Retina (tissue), 1 donor: ENCODE measurements at regions not wholly inside any gene's neighbourhood (a gene's known extent, or its start where the extent isn't known, plus 50 kb on each side); places are given as distances from the start of the nearest gene placed in this dataset.

Source experiments
- DNase-seq: peaks from one replicate; pipeline ENCODE4 v3.0.0-alpha.2; 2016

DNA sequence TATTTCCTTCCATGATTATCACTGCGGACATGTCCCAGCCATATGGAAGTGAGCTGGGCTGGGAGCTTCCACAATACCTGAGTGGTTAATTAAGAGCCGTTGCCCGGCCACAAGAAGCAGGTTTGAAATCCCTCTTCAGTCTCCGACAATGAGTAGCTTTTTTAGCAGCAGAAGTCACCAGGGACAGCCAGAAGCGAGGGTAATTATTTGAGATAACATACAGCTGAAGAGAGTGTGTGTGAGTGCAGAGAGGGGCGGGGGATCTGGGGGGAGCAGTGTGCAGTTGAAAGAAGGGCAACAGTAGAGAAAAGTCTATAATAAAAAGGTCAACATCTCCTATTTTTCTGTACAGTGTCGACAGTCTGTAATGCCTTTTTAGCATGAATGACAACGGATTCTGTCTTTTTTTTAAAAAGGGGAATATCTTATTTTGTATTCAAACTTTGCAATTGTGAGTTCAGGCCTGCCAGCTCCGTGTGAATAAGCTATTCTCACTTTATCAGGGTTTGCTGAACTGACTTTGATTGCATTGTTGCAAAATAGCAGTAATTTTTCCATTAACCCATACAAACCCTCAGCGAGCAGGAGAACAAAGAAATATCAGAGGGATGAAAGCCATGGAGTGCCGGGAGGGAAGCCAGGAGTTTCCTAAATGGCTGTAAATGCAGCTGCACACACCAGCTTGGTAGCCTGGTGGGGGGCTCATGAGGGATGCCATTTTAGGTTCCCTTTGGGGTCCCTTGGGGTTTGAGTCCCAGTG, 220.3 kb upstream of the IRX3 start:
- peak; percentile 71 for DNase-seq

DNA sequence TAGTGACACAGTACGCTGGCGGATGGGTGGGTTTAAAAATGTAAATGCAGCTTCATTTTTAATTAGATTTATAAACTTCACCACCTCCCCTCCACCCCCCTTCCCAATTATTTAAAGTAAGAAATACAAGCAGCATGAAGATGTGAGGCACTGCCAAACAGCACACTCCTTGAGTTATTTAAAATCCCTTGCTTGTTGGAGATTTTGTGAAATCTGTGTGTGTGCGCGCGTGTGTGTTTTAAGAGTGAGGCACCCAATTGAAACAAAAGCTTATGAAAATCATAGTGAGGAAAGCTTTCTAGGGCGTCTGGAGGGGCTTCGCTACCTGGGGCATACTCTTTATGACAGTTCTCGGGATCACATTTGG, 219.6 kb upstream of the IRX3 start:
- DNase-seq = no peak

DNA sequence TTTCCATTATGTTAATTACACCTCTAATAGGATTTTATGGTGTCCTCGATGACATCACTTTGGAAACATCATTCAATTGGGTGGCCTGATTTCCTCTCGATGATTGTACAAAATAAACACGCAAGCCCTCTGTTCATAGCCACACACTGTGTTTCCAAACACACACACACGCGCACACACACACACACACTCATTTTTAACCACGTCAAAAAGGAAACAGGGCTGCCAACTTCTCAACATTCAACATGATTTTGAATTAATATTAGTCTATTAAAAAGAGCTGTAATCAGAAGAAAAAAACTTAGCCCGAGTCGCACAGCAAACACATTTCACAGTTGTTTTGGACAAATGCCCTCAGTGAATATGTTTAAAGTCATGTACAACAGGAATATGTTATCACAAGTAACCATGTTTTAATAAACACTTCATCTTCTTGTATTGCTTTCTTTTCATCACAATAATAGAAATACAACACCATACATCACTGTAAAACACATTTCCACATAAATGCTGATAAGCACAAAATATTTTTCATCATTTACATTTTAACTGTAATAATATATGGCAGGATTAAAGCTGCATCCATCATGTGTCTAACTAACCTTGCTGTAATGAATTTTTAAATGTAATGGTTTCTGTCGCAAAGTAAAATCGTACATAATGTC, 219.1 kb upstream of the IRX3 start:
- DNase-seq = no peak

DNA sequence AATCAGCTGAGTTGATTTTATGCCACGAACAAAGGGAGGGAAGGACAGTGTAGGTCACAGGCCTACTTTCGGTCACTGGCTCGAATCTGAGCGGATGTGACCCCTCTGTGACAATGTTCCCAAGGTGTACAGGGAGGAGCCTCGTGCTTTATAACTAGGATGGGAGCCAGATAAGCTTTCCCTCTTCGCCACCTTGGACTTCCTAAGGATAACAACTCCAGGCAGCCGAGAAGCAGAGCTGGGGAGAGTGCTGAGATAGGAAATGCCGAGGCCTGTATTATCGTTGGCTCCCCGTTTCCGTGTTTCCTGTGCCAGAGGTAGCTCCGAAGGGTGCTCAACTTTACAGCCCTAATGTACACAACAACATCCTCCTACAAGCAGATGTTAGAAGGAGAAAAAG, 217.8 kb upstream of the IRX3 start:
- DNase-seq = no peak

GRCh38 chr16:54503856-54504219, 217.3 kb upstream of the IRX3 start:
- DNase-seq = no peak

GRCh38 chr16:54503011-54503855, 216.6 kb upstream of the IRX3 start:
- no peak for DNase-seq

- DNase-seq = no peak
These were observed 215.2 kb upstream of the IRX3 start for GRCh38 chr16:54501797-54502196.

GRCh38 chr16:54493594-54493993, 207.0 kb upstream of the IRX3 start:
- no peak for DNase-seq

DNA sequence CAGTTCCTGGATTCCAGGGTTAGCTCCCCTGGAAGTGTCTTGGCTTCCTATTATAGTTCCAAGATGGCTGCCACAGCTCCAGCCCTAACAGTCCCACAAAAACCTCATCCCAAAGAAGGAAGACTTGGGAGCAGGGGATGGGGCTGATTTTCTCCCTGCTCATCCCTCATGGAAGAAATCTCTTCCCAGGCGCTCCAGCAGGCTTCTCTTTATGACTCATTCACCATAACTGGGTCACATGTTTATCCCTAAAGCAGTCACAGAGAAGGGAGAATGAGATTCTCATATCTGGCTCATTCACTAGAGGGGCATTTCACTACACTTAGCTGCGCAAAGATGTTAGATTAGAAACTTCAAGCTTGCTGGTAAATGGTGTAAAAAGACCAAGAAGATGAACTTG, 206.5 kb upstream of the IRX3 start:
- DNase-seq = no peak

- no peak for DNase-seq
These were observed 203.5 kb upstream of the IRX3 start for GRCh38 chr16:54490112-54490488.

DNA sequence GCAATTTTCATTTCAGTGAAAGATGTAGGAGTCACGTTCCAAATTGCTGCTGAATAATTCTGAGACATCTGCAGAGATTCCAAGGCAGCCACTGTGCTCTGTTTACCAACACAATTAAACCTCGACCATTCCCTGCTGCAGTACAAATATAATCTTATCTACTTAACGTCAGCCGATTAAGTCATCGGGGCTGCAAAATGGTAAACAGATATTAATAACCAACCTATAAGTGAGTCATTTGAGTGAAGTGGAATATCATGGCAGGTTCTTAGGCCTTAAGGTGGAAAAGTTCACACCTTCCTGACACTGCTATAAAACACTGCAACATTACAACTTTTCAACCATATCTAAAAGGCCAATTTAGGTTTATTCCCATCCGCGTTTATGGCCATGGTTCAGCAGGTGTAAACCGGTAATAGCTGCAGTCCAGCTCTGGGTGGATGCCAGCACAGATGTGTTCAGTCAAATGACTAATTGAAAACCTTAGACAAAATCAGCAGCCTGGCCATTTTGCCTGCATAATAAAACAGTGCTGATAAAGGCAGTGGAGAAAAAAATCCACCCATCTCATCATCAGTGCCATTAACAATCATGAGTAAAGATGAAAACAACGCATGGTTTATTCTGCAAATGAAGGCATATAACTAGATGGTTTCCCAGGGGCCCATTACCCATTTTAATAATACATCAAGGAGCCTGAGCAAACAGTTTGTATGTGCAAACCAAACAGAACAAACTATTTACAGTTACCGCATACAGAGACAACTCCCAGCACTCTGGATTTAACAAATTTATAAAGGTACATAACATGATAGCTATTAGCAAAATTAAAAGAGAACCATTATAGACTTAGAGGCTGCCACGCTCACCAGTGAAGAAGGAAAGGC, 202.9 kb upstream of the IRX3 start:
- DNase-seq = no peak

DNA sequence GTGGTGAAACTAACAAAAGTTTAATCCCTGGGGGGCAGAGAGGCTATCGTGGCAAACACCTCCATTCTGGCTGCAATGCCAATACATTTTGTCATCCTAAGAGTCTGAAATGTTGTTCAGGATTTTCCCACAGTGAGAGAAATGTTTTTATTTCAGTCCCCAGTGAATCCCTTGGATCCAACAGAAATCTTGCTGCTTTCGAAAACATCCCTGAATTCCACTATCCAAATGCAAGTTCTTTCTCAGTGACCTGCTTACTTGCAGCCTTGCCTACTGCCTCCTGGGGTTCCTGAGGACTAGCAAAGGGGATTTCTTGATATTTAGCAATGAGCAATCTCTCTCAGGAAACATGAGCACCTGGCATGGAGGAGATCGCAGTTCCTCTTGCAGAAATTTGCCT, 202.1 kb upstream of the IRX3 start:
- no peak for DNase-seq

DNA sequence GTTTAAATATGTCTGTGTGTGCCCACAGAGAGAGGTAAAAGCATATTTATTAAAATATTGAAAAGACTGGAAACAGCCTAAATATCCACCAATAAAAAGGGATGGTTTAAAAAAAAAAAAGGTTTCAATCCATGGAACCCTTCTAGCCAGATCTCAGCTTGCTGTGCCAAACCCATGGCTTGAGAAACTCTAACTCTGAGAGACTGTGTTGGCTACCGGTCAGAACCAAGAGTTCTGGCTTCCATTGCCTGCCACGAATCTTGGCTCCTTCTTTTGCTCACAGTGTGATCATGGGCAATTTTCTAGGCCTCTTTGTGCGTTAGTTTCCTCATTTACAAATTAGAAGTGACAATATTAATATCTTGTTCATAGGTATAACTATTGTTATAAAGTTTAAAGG, 201.3 kb upstream of the IRX3 start:
- no peak for DNase-seq

DNA sequence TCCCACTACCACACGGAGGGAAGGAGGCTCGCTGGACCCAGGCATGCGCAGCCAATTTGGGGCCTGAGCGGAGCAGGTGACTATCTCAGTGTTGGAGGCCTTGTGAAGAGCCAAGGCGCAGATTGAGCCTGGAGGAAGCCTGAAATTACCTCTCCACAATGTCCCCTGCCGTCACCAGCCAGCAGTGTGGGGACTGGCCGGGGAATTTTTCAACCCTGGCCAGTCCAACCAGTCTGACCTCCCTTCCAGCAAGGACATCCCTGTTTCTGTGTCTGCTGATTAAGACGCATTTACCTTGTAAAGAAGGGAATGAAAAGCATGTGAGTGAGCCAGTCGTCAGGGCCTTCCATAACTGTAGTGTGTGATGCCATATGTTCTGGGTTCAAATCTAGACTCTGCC, 198.1 kb upstream of the IRX3 start:
- no peak for DNase-seq

DNA sequence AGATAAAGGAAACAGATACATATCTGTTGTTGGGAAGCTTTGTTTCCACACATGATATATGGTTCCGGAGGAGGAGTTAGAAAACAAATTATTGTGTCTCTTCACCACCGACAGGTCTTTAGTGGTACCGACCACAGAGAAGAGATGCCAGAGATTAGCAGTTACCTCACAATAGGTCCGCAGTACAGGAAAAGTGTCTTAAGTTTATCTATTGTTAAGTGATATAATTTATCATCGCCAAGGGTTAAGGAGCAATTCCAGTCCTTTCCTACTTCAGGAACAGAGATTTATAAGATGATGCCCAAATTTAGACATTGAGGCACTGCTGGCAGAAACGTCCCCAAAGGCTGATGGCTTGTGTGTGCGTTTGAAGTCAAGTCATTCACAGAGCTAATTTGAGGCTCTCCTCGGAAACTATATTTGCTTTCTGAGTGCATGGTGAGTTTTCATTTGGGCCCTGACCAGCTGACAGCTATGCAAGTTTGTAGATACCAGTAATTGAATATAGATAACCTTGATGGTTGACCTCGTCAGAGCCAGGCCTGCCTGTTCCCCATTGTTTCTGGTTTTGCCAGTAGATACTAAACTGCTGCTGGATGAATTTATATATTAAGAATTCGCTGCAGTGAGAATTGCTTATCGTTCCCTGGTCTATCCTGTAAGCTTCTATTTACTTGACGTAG, 196.4 kb upstream of the IRX3 start:
- DNase-seq = no peak

DNA sequence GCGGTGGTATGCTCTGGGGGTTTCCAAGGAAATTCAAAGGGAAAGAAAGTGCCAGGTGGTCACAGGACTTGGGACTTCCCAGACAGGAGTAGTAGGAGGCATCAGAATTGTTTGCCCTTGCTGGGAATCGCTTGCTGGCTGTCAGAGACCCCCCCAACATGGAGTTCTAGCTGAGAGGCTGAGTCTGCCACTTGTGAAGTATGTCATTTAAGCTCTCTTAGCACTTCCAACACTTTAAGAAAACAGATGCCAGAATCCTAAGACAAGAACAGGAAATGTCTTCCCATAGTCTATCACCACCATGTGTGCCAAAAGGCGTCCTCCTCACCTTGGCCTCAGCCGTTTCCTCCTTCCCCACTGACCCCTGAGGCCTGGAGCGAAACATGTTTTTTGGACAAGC, 193.8 kb upstream of the IRX3 start:
- DNase-seq = no peak

DNA sequence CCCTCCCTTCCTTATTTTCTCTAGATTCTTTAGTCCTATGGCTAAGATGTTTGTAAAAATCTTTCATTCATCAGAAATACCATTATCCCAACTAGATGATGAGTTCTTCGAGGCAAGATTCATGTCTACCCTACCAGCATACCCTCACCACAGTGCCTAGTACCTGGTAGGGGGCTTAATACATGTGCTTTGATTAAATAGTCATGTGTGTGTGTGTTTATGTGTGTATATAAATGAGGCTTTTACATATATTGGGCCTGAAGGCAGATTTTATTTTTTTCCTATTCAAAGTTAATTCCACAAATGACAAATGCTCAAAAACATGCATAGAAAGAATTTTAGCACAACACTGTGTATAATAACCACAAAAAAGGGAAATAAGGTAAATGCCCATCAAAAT, 193.0 kb upstream of the IRX3 start:
- no peak for DNase-seq

DNA sequence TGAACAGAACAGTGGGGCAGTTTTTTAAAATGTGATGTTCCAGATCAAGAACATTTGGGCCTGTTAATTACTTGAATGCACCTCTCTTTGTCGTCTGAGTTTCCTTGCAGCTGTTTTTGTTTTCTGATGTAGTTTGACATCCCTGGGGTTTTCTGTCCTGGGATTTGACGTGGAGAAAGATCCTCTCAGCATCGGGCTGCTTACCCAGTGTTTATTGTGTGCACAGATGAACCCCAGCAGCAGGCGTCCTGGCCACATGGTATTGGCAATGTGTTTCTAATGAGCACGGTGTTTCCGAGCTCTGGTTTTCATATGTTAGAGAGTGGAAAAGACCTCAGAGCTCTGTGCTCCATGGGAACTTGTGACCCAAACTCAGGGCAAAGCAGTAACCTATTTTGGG, 191.1 kb upstream of the IRX3 start:
- DNase-seq = no peak

- no peak for DNase-seq
These were observed 188.5 kb upstream of the IRX3 start for GRCh38 chr16:54475019-54475601.

DNA sequence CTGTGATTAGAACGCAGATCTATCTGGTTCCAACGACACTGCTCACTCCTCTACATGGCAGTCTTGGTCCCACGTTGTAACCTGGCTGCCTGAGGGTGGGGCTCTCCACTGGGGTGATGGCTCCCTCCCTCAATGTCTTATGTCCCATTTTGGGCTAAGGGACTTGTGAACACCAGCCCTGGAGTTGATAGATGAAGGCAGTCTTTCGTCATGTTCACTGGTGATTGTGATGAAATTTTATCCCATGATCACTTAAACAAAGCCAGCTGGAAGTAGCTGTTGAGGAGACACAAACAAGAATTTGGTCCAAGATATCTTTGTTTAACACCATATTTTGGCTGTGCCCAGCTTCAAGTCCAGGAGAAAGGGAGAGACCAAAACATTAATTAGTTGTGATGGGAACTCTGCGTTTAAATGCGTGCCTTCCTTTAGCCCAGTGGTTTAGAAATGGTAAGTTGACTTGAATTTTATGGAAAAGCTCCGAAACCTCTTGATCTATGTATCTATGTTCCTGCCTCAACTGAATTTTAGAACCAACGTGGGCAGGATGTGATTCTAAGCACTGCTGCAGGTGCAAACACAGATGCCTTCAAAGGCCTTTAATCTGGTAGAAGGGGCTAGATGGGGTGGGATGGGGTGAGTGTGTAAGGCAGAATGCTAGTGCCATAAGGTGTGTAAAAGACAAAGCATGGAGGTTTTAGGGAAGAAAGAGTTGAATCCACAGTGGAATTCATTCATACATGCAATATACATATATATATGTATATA, 186.8 kb upstream of the IRX3 start:
- DNase-seq = no peak

GRCh38 chr16:54467398-54467797, 180.8 kb upstream of the IRX3 start:
- DNase-seq = no peak
